Prostate gland (tissue), 2 donors: ENCODE measurements at regions not wholly inside any gene's neighbourhood (a gene's known extent, or its start where the extent isn't known, plus 50 kb on each side); places are given as distances from the start of the nearest gene placed in this dataset.

Experiments used
- DNase-seq: peaks from one replicate; pipeline ENCODE4 v3.0.0-alpha.2; 2019; ENCODE audit warnings: low spot score
- H3K27ac ChIP-seq, 2 donors: fragments of 200-600 bp; sonication (generic); 2 replicates each; pipeline ENCODE4 v1.5.1; 2017 to 2019
- H3K27me3 ChIP-seq: fragments of 200-600 bp; sonication (generic); replicated peaks from 2 replicates; pipeline ENCODE4 v1.5.1; 2019; ENCODE audit not compliant: insufficient read depth
- H3K36me3 ChIP-seq, 2 donors: fragments of 200-600 bp; sonication (generic); 1 replicate in 1 of 2; 2 replicates in 1 of 2; pipeline versions ENCODE4 v1.5.1 to v1.8.1; 2017 to 2019
- H3K4me1 ChIP-seq: fragments of 200-600 bp; sonication (generic); replicated peaks from 2 replicates; pipeline ENCODE4 v1.5.1; 2019
- H3K4me3 ChIP-seq, 2 donors: fragments of 200-600 bp; sonication (generic); 2 replicates each; pipeline ENCODE4 v1.5.1; 2017 to 2019
- H3K9me3 ChIP-seq: fragments of 200-600 bp; sonication (generic); 2 replicates; pipeline ENCODE4 v1.5.1; 2017
- POLR2A ChIP-seq: fragments of 450-650 bp; IDR thresholded peaks from one replicate; pipeline ENCODE4 v1.6.1; 2016; ENCODE audit warnings: antibody characterized with exemption, mild to moderate bottlenecking
- POLR2AphosphoS5 ChIP-seq: sonication (generic); formaldehyde crosslinking; IDR thresholded peaks from one replicate; pipeline ENCODE4 v1.6.1; 2017; ENCODE audit warnings: antibody characterized with exemption
- WGBS: methylation state at CpG from one replicate; pipeline ENCODE4 v1.1.5; 2018; 5-methylcytosine and 5-hydroxymethylcytosine counted together
- intact Hi-C: fragments of 100-400 bp; cut with DNase I; formaldehyde crosslinking; loops from one replicate; pipeline ENCODE4 v1.14.2; 2022
- TF ChIP-seq, protein P1 (sequence below), 4 experiments: fragments of 200-600 bp in 2 of 4; fragments of 450-650 bp in 2 of 4; sonication (generic) in 2 of 4; IDR thresholded peaks; 1 replicate in 3 of 4; 2 replicates in 1 of 4; pipeline ENCODE4 v1.5.1; 2016 to 2019; ENCODE audit warnings: antibody characterized with exemption in 4 of 4, mild to moderate bottlenecking in 2 of 4, moderate library complexity in 2 of 4

DNA sequence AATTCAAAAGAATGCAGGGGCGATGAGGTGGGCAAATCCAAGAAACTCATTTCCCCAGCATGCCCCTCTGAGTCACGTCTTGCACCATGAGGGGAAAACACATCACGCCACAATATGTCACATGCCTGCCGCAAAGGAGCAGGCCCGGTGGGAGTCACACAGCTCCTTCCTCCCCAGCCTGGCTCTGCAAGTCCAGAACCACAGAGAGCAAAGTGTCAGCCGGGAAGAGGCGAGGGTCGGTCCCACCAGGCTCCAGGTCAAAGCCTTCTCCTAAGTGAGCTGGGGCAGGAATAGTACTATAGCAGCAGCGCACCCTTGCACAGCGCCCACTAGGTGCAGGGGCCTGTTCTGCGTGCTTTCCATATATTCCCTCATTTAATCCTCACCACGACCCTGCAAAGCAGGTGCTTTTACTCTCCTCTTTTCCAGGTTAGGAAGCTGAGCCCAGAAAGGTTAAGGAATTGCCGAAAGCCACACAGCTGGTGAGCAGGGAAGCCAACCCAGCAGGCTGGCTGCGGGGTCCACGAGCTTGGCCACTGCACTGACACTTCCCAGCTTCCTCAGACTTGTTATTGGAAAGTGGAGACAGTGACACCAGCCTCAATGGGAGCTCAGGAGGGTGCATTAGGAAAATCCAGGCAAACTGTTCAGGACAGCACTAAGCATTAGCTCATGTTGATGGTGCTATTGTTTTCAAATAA, 94.0 kb upstream of the ZMIZ1 start:
- TF ChIP-seq POLR2AphosphoS5 (no peak), POLR2A (peak; percentile 20)
- TF ChIP-seq, protein P1, sequence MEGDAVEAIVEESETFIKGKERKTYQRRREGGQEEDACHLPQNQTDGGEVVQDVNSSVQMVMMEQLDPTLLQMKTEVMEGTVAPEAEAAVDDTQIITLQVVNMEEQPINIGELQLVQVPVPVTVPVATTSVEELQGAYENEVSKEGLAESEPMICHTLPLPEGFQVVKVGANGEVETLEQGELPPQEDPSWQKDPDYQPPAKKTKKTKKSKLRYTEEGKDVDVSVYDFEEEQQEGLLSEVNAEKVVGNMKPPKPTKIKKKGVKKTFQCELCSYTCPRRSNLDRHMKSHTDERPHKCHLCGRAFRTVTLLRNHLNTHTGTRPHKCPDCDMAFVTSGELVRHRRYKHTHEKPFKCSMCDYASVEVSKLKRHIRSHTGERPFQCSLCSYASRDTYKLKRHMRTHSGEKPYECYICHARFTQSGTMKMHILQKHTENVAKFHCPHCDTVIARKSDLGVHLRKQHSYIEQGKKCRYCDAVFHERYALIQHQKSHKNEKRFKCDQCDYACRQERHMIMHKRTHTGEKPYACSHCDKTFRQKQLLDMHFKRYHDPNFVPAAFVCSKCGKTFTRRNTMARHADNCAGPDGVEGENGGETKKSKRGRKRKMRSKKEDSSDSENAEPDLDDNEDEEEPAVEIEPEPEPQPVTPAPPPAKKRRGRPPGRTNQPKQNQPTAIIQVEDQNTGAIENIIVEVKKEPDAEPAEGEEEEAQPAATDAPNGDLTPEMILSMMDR (IDR thresholded peaks at IDR 0.05): peak in 3 of 4 experiments; percentile 33 to 72 (median 34)
- DNase-seq: peak; percentile 40
- Histone ChIP-seq H3K4me1 (peaks cover 6% of the 10 kb centered on the region), H3K36me3 (no peaks in the 10 kb centered on the region), H3K27me3 (no peaks in the 10 kb centered on the region), H3K4me3 (no peak overlapping the region), H3K9me3 (no peaks in the 10 kb centered on the region), H3K27ac (peak overlapping the region; percentile 95 to 96)
- intact Hi-C loops: loop anchor here (2.0 kb wide), 1 partner anchor 94 kb away; the partner anchor contains the start of gene ZMIZ1
- WGBS: 28% methylated on average over 15 of the region's 15 CpGs

DNA sequence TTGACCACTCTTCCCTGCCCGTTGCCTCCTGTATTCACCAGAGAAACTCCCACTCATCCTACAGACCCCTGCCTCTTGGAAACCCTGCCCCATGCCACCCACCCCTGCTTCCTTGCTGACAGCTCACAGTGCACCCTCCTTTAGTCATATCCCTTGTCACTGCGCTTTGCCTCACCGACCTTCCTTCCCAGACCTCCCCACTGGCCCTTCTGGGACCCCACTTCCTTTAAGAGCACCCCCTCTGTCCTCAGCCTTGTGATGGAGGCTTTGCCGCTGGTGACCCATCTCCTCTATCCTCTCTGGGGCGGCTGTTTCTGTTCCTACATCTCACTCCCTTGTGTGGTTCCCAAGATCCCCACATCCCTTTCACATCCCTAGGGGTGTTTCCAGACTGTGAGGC, 92.8 kb upstream of the ZMIZ1 start:
- DNase-seq: no peak
- Histone ChIP-seq H3K4me3 (no peak overlapping the region), H3K9me3 (no peaks in the 10 kb centered on the region), H3K36me3 (no peaks in the 10 kb centered on the region), H3K4me1 (peaks cover 6% of the 10 kb centered on the region), H3K27ac (no peak overlapping the region), H3K27me3 (no peaks in the 10 kb centered on the region)
- TF ChIP-seq, protein P1 (IDR thresholded peaks at IDR 0.05): no peak
- 95% methylated on average over 5 of the region's 5 CpGs for WGBS
- intact Hi-C loops: loop anchor here (2.0 kb wide), 1 partner anchor 93 kb away; the partner anchor contains the start of gene ZMIZ1

DNA sequence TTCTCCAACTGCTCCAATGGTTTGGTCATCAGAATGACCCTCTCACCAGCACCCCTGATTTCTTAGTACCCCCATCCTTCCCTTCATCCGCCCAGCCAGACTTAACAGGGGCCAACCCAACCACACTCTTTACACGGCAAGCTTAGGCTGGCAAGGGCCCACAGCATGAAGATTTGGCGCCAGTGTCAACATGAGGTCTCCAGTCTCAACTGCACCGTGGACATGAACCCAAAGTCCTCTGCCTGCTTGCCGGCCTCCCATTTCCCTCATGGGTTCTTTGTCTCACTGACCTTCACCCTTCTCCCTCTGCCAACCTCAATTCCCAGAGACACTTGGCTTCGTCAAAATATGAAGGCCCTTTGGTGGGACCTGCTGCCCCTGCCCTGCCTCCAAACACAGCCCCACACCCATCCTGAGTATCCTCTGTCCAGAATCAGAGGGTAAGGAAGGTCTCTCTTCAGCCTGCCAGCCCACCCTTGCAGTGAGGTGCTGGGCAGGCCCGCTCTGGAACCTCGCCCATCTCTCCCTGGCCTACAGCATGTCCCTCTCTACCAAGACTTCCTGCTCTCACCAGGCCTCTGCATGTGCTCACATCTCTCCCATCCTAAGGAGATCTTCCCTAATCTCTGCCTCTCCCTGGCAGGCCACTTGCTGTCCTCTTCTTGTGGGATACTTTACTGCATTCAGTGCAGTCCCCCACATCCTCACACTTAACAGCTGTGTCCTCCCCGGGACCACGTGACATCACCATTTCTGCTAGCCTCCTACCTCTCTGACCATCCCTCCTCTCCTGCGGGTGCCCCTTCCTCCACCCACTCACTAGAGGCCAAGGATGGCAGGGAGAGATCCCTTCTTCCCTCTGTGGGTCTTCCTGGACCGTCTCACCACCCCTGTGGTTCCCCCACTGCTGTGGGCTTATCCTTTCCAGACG, 91.7 kb upstream of the ZMIZ1 start:
- WGBS: 96% methylated on average over 13 of the region's 13 CpGs
- H3K4me3 ChIP-seq: no peak overlapping the region
- H3K27me3 ChIP-seq: no peaks in the 10 kb centered on the region
- H3K4me1 ChIP-seq: peaks cover 6% of the 10 kb centered on the region
- no peaks in the 10 kb centered on the region for H3K9me3 ChIP-seq
- H3K27ac ChIP-seq: no peak overlapping the region
- no peak for DNase-seq
- H3K36me3 ChIP-seq: no peaks in the 10 kb centered on the region
- intact Hi-C loops: no loop called here
- TF ChIP-seq POLR2AphosphoS5 (no peak), POLR2A (no peak)
- TF ChIP-seq, protein P1 (IDR thresholded peaks at IDR 0.05): no peak

DNA sequence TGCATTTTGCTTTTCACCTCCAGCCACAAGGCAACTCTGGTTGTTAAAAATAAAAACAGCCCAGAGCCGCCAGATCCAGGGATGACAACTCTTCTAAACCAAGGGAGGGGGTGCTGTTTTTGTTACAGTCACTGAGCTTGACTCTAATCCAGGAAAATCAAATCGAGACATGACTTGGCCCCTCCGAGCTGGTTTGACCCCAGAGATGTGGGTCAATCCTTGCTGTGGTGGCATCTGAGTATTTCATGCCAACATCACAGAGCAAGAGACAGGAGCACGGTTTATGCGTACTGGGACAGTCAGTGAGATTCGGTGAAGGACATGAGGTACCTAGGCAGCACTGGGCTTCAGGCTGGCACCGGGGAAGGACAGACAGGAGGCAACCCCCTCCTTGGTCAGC, 88.8 kb upstream of the ZMIZ1 start:
- no peak for DNase-seq
- Histone ChIP-seq H3K4me3 (no peak overlapping the region), H3K36me3 (no peaks in the 10 kb centered on the region), H3K9me3 (no peaks in the 10 kb centered on the region), H3K27ac (no peak overlapping the region), H3K27me3 (no peaks in the 10 kb centered on the region), H3K4me1 (no peaks in the 10 kb centered on the region)
- intact Hi-C loops: loop anchor here (5.0 kb wide), 1 partner anchor 72 kb away; no protein-coding TSS in a partner anchor
- no peak for TF ChIP-seq POLR2A
- TF ChIP-seq POLR2AphosphoS5: no peak
- TF ChIP-seq, protein P1 (IDR thresholded peaks at IDR 0.05): no peak
- WGBS: 77% methylated on average over 7 of the region's 7 CpGs
